ENCODE measurements at regions not wholly inside any gene's neighbourhood (a gene's known extent, or its start where the extent isn't known, plus 50 kb on each side); places are given as distances from the start of the nearest gene placed in this dataset.

- H3K27me3 ChIP-seq (ENCODE audit: control insufficient read depth, insufficient read depth, low read length, poor library complexity, severe bottlenecking) = no peaks in the 10 kb centered on the region
- 87 to 93% methylated on average over 3 of the region's 3 CpGs for WGBS, 2 experiments
- H3K36me3 ChIP-seq (ENCODE audit: control insufficient read depth, insufficient read depth, low read length) = no peaks in the 10 kb centered on the region
- peaks cover 10% of the 10 kb centered on the region for H3K4me1 ChIP-seq (ENCODE audit: control insufficient read depth, insufficient read depth, low read length)
- H3K4me3 ChIP-seq (ENCODE audit: insufficient read depth, low read depth, low read length) = no peak overlapping the region
- H3K9me3 ChIP-seq (ENCODE audit: control insufficient read depth, low read length) = no peaks in the 10 kb centered on the region
- H3K27ac ChIP-seq (ENCODE audit: insufficient read depth, low read depth, low read length, poor library complexity, severe bottlenecking) = no peak overlapping the region
These were observed 115.5 kb upstream of the IRX5 start for GRCh38 chr16:54815177-54815576.

- Histone ChIP-seq H3K4me1 (ENCODE audit: control insufficient read depth, insufficient read depth, low read length) (peaks cover 10% of the 10 kb centered on the region), H3K4me3 (ENCODE audit: insufficient read depth, low read depth, low read length) (no peak overlapping the region), H3K36me3 (ENCODE audit: control insufficient read depth, insufficient read depth, low read length) (no peaks in the 10 kb centered on the region), H3K9me3 (ENCODE audit: control insufficient read depth, low read length) (no peaks in the 10 kb centered on the region), H3K27ac (ENCODE audit: insufficient read depth, low read depth, low read length, poor library complexity, severe bottlenecking) (no peak overlapping the region), H3K27me3 (ENCODE audit: control insufficient read depth, insufficient read depth, low read length, poor library complexity, severe bottlenecking) (no peaks in the 10 kb centered on the region)
- WGBS, 2 experiments = 94 to 95% methylated on average over 5 of the region's 5 CpGs
These were observed 116.9 kb upstream of the IRX5 start for GRCh38 chr16:54813778-54814177.

GRCh38 chr16:54812229-54812628, 118.4 kb upstream of the IRX5 start:
- no peak overlapping the region for H3K27ac ChIP-seq (ENCODE audit: insufficient read depth, low read depth, low read length, poor library complexity, severe bottlenecking)
- peaks cover under 1% of the 10 kb centered on the region for H3K4me1 ChIP-seq (ENCODE audit: control insufficient read depth, insufficient read depth, low read length)
- no peaks in the 10 kb centered on the region for H3K36me3 ChIP-seq (ENCODE audit: control insufficient read depth, insufficient read depth, low read length)
- 84 to 89% methylated on average over 3 of the region's 3 CpGs for WGBS, 2 experiments
- no peaks in the 10 kb centered on the region for H3K27me3 ChIP-seq (ENCODE audit: control insufficient read depth, insufficient read depth, low read length, poor library complexity, severe bottlenecking)
- H3K9me3 ChIP-seq (ENCODE audit: control insufficient read depth, low read length) = no peaks in the 10 kb centered on the region
- H3K4me3 ChIP-seq (ENCODE audit: insufficient read depth, low read depth, low read length) = no peak overlapping the region

GRCh38 chr16:54808890-54809289, 121.8 kb upstream of the IRX5 start:
- Histone ChIP-seq H3K4me1 (ENCODE audit: control insufficient read depth, insufficient read depth, low read length) (no peaks in the 10 kb centered on the region), H3K27me3 (ENCODE audit: control insufficient read depth, insufficient read depth, low read length, poor library complexity, severe bottlenecking) (no peaks in the 10 kb centered on the region), H3K4me3 (ENCODE audit: insufficient read depth, low read depth, low read length) (no peak overlapping the region)

GRCh38 chr16:54806881-54807360, 123.7 kb upstream of the IRX5 start:
- 87 to 92% methylated on average over 3 of the region's 4 CpGs for WGBS, 2 experiments
- Histone ChIP-seq H3K4me3 (ENCODE audit: insufficient read depth, low read depth, low read length) (no peak overlapping the region), H3K36me3 (ENCODE audit: control insufficient read depth, insufficient read depth, low read length) (no peaks in the 10 kb centered on the region), H3K9me3 (ENCODE audit: control insufficient read depth, low read length) (no peaks in the 10 kb centered on the region), H3K4me1 (ENCODE audit: control insufficient read depth, insufficient read depth, low read length) (no peaks in the 10 kb centered on the region), H3K27ac (ENCODE audit: insufficient read depth, low read depth, low read length, poor library complexity, severe bottlenecking) (no peak overlapping the region), H3K27me3 (ENCODE audit: control insufficient read depth, insufficient read depth, low read length, poor library complexity, severe bottlenecking) (no peaks in the 10 kb centered on the region)

More at GRCh38 chr16:54808890-54809289, 121.8 kb upstream of the IRX5 start:
- no peak overlapping the region for H3K27ac ChIP-seq (ENCODE audit: insufficient read depth, low read depth, low read length, poor library complexity, severe bottlenecking)
- H3K36me3 ChIP-seq (ENCODE audit: control insufficient read depth, insufficient read depth, low read length) = no peaks in the 10 kb centered on the region
- H3K9me3 ChIP-seq (ENCODE audit: control insufficient read depth, low read length) = no peaks in the 10 kb centered on the region

- H3K4me1 ChIP-seq (ENCODE audit: control insufficient read depth, insufficient read depth, low read length) = no peaks in the 10 kb centered on the region
- H3K4me3 ChIP-seq (ENCODE audit: insufficient read depth, low read depth, low read length) = no peak overlapping the region
- 92 to 94% methylated on average over 6 of the region's 6 CpGs for WGBS, 2 experiments
- no peaks in the 10 kb centered on the region for H3K36me3 ChIP-seq (ENCODE audit: control insufficient read depth, insufficient read depth, low read length)
- no peaks in the 10 kb centered on the region for H3K27me3 ChIP-seq (ENCODE audit: control insufficient read depth, insufficient read depth, low read length, poor library complexity, severe bottlenecking)
- H3K27ac ChIP-seq (ENCODE audit: insufficient read depth, low read depth, low read length, poor library complexity, severe bottlenecking) = no peak overlapping the region
- H3K9me3 ChIP-seq (ENCODE audit: control insufficient read depth, low read length) = no peaks in the 10 kb centered on the region
These were observed 124.3 kb upstream of the IRX5 start for GRCh38 chr16:54806378-54806777.

- Histone ChIP-seq H3K4me3 (ENCODE audit: insufficient read depth, low read depth, low read length) (no peak overlapping the region), H3K9me3 (ENCODE audit: control insufficient read depth, low read length) (no peaks in the 10 kb centered on the region), H3K36me3 (ENCODE audit: control insufficient read depth, insufficient read depth, low read length) (no peaks in the 10 kb centered on the region), H3K4me1 (ENCODE audit: control insufficient read depth, insufficient read depth, low read length) (no peaks in the 10 kb centered on the region), H3K27me3 (ENCODE audit: control insufficient read depth, insufficient read depth, low read length, poor library complexity, severe bottlenecking) (no peaks in the 10 kb centered on the region), H3K27ac (ENCODE audit: insufficient read depth, low read depth, low read length, poor library complexity, severe bottlenecking) (no peak overlapping the region)
- 93 to 94% methylated on average over 4 of the region's 4 CpGs for WGBS, 2 experiments
These were observed 125.0 kb upstream of the IRX5 start for GRCh38 chr16:54805648-54806047.

GRCh38 chr16:54801057-54801844, 129.4 kb upstream of the IRX5 start:
- Histone ChIP-seq H3K27me3 (ENCODE audit: control insufficient read depth, insufficient read depth, low read length, poor library complexity, severe bottlenecking) (no peaks in the 10 kb centered on the region), H3K4me1 (ENCODE audit: control insufficient read depth, insufficient read depth, low read length) (no peaks in the 10 kb centered on the region), H3K27ac (ENCODE audit: insufficient read depth, low read depth, low read length, poor library complexity, severe bottlenecking) (no peak overlapping the region), H3K36me3 (ENCODE audit: control insufficient read depth, insufficient read depth, low read length) (no peaks in the 10 kb centered on the region), H3K4me3 (ENCODE audit: insufficient read depth, low read depth, low read length) (no peak overlapping the region), H3K9me3 (ENCODE audit: control insufficient read depth, low read length) (no peaks in the 10 kb centered on the region)
- WGBS, 2 experiments = 92 to 94% methylated on average over 7 of the region's 9 CpGs

- H3K36me3 ChIP-seq (ENCODE audit: control insufficient read depth, insufficient read depth, low read length) = no peaks in the 10 kb centered on the region
- H3K4me3 ChIP-seq (ENCODE audit: insufficient read depth, low read depth, low read length) = no peak overlapping the region
- no peak overlapping the region for H3K27ac ChIP-seq (ENCODE audit: insufficient read depth, low read depth, low read length, poor library complexity, severe bottlenecking)
- no peaks in the 10 kb centered on the region for H3K27me3 ChIP-seq (ENCODE audit: control insufficient read depth, insufficient read depth, low read length, poor library complexity, severe bottlenecking)
- H3K4me1 ChIP-seq (ENCODE audit: control insufficient read depth, insufficient read depth, low read length) = no peaks in the 10 kb centered on the region
- WGBS, 2 experiments = 94 to 95% methylated on average over 1 of the region's 1 CpG
- no peaks in the 10 kb centered on the region for H3K9me3 ChIP-seq (ENCODE audit: control insufficient read depth, low read length)
These were observed 132.4 kb upstream of the IRX5 start for GRCh38 chr16:54798267-54798666.

- WGBS, 2 experiments = 91 to 95% methylated on average over 5 of the region's 5 CpGs
- no peaks in the 10 kb centered on the region for H3K4me1 ChIP-seq (ENCODE audit: control insufficient read depth, insufficient read depth, low read length)
These were observed 134.5 kb upstream of the IRX5 start for GRCh38 chr16:54796211-54796610.

More at GRCh38 chr16:54796211-54796610, 134.5 kb upstream of the IRX5 start:
- Histone ChIP-seq H3K36me3 (ENCODE audit: control insufficient read depth, insufficient read depth, low read length) (no peaks in the 10 kb centered on the region), H3K9me3 (ENCODE audit: control insufficient read depth, low read length) (no peaks in the 10 kb centered on the region), H3K27me3 (ENCODE audit: control insufficient read depth, insufficient read depth, low read length, poor library complexity, severe bottlenecking) (no peaks in the 10 kb centered on the region), H3K4me3 (ENCODE audit: insufficient read depth, low read depth, low read length) (no peak overlapping the region), H3K27ac (ENCODE audit: insufficient read depth, low read depth, low read length, poor library complexity, severe bottlenecking) (no peak overlapping the region)

Measured in ectodermal cell (in vitro differentiated cells).